ENCODE measurements at regions not wholly inside any gene's neighbourhood (a gene's known extent, or its start where the extent isn't known, plus 50 kb on each side); places are given as distances from the start of the nearest gene placed in this dataset.

- H3K4me3 ChIP-seq, result no peak overlapping the region
- peaks cover 0 to 3% (median 0%) of the 10 kb centered on the region in 8 donors for H3K9me3 ChIP-seq
- H3K36me3 ChIP-seq, result no peaks in the 10 kb centered on the region
- no peak for DNase-seq
- H3K27me3 ChIP-seq (replicated peaks in 1 of 7), result no peaks in the 10 kb centered on the region
- H3K27ac ChIP-seq, result no peak overlapping the region
- intact Hi-C loops (cut with DNase I; ENCODE audit: low total_unique reads), result no loop called here
- no peaks in the 10 kb centered on the region for H3K4me1 ChIP-seq
- TF ChIP-seq CTCF (IDR thresholded peaks at IDR 0.05 in 8 of 11, conservative IDR thresholded peaks at IDR 0.05 in 3 of 11), result no peak
- no peak for TF ChIP-seq POLR2AphosphoS5 (IDR thresholded peaks at IDR 0.05)
- TF ChIP-seq POLR2A (IDR thresholded peaks at IDR 0.05), result no peak
These were observed 438.7 kb downstream of the MBD2 start for GRCh38 chr18:53785811-53786210.

GRCh38 chr18:53784253-53784652, 440.2 kb downstream of the MBD2 start:
- DNase-seq, result no peak
- no peak for TF ChIP-seq POLR2AphosphoS5 (IDR thresholded peaks at IDR 0.05)
- intact Hi-C loops (cut with DNase I; ENCODE audit: low total_unique reads), result no loop called here
- Histone ChIP-seq H3K4me3 (no peak overlapping the region), H3K27me3 (replicated peaks in 1 of 7) (no peaks in the 10 kb centered on the region), H3K4me1 (no peaks in the 10 kb centered on the region), H3K36me3 (no peaks in the 10 kb centered on the region), H3K27ac (no peak overlapping the region), H3K9me3 (no peaks in the 10 kb centered on the region)
- WGBS, 5 donors, result 42 to 66% (median 51%) methylated on average over 1 of the region's 1 CpG

GRCh38 chr18:53780666-53781065, 443.8 kb downstream of the MBD2 start:
- TF ChIP-seq POLR2AphosphoS5 (IDR thresholded peaks at IDR 0.05) (no peak), CTCF (IDR thresholded peaks at IDR 0.05 in 8 of 11, conservative IDR thresholded peaks at IDR 0.05 in 3 of 11) (no peak), POLR2A (IDR thresholded peaks at IDR 0.05) (no peak)

GRCh38 chr18:53772293-53772692, 452.2 kb downstream of the MBD2 start:
- no peaks in the 10 kb centered on the region for H3K27me3 ChIP-seq (replicated peaks in 1 of 7)
- no peaks in the 10 kb centered on the region for H3K36me3 ChIP-seq
- H3K4me3 ChIP-seq, result no peak overlapping the region
- H3K27ac ChIP-seq, result no peak overlapping the region
- DNase-seq, result no peak
- peaks cover 0 to 22% (median 15%) of the 10 kb centered on the region in 8 donors for H3K9me3 ChIP-seq
- no peaks in the 10 kb centered on the region for H3K4me1 ChIP-seq
- intact Hi-C loops (cut with DNase I; ENCODE audit: low total_unique reads), result no loop called here
- WGBS, 5 donors, result 77 to 84% (median 79%) methylated on average over 2 of the region's 2 CpGs
- no peak for TF ChIP-seq POLR2AphosphoS5 (IDR thresholded peaks at IDR 0.05)
- TF ChIP-seq CTCF (IDR thresholded peaks at IDR 0.05 in 8 of 11, conservative IDR thresholded peaks at IDR 0.05 in 3 of 11), result no peak
- TF ChIP-seq POLR2A (IDR thresholded peaks at IDR 0.05), result no peak

More at GRCh38 chr18:53780666-53781065, 443.8 kb downstream of the MBD2 start:
- intact Hi-C loops (cut with DNase I; ENCODE audit: low total_unique reads), result no loop called here
- 45 to 64% (median 54%) methylated on average over 1 of the region's 1 CpG for WGBS, 5 donors
- Histone ChIP-seq H3K4me1 (no peaks in the 10 kb centered on the region), H3K4me3 (no peak overlapping the region), H3K9me3 (peaks cover 0 to 25% (median 1%) of the 10 kb centered on the region in 8 donors), H3K27ac (no peak overlapping the region), H3K27me3 (replicated peaks in 1 of 7) (no peaks in the 10 kb centered on the region), H3K36me3 (no peaks in the 10 kb centered on the region)
- DNase-seq, result no peak

- Histone ChIP-seq H3K4me3 (no peak overlapping the region), H3K27ac (no peak overlapping the region), H3K36me3 (no peaks in the 10 kb centered on the region), H3K27me3 (replicated peaks in 1 of 7) (no peaks in the 10 kb centered on the region), H3K9me3 (peaks cover 0 to 26% (median 21%) of the 10 kb centered on the region in 8 donors), H3K4me1 (no peaks in the 10 kb centered on the region)
- intact Hi-C loops (cut with DNase I; ENCODE audit: low total_unique reads), result no loop called here
- DNase-seq, result no peak
- TF ChIP-seq POLR2AphosphoS5 (IDR thresholded peaks at IDR 0.05) (no peak), POLR2A (IDR thresholded peaks at IDR 0.05) (no peak), CTCF (IDR thresholded peaks at IDR 0.05 in 8 of 11, conservative IDR thresholded peaks at IDR 0.05 in 3 of 11) (no peak)
These were observed 452.8 kb downstream of the MBD2 start for GRCh38 chr18:53771664-53772063.

All from spleen (tissue), 11 donors.